NOMO-1 (cell line): ENCODE measurements at regions not wholly inside any gene's neighbourhood (a gene's known extent, or its start where the extent isn't known, plus 50 kb on each side); places are given as distances from the start of the nearest gene placed in this dataset.

Source experiments
- DNase-seq, 2 experiments: peaks; one replicate each; lab custom pipeline; 2025; ENCODE audit not compliant: unreplicated experiment in 2 of 2; lab: John Stamatoyannopoulos, UW

DNA sequence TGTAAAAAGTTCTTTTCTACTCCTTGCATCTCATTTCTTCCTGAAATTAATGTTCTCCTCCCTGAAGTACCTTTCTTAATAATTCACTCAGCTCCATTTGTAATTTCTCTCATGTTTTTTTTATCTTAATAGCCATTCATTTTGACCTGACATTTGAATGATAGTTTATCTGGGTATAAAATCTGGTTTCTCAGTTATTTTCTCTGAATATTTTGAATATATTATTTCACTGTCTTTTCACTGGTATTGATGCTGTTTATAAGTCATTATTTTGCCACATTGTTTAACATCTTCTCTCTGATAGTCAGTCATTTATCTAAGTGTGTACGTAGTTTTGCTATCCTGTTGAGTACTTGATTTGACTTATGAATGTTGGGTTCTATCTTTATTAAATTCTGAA is 68.8 kb upstream of the ARHGAP18 start:
- no peak for DNase-seq

DNA sequence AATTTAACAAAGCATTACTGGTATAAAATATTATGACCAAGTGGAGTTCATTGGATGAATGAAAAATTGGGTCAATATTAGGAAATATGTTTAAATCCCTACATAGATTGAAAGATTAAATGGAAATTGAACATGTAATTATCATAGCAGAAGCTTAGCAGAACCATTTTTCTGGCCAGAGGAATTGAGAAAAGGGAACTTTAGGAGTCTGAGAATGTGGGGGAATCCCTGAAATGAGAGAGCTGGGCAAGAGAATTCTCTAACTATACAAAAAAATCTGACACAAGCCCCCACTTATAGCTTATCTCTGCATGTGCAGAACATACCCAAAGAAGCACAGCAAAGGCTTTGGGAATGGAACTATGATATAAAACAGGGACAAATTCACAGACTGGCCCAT is 67.4 kb upstream of the ARHGAP18 start:
- DNase-seq, result no peak

GRCh38 chr6:129776542-129777330 is 66.8 kb upstream of the ARHGAP18 start:
- DNase-seq, result no peak

GRCh38 chr6:129774697-129775447 is 64.9 kb upstream of the ARHGAP18 start:
- DNase-seq, result peak; percentile 45 to 51

DNA sequence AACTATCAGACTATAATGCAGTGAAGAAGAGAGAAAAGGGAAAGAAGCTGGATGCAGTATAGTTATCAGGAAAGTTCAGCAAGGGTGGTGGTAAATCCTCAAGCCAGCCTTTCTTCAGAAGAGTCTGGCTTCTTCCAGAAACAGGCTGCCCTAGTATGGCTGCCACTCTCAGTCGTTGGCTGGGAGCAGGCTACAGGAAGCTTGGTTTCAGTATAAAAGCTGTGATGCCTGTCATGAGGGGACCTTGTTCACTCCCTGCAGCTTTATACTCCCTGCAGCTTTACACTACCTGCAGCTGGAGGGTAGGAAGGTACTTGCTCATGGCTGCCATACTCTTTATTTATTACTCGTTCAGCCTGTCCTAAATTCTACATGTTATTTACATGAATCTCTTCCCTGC is 63.3 kb upstream of the ARHGAP18 start:
- DNase-seq, result no peak

DNA sequence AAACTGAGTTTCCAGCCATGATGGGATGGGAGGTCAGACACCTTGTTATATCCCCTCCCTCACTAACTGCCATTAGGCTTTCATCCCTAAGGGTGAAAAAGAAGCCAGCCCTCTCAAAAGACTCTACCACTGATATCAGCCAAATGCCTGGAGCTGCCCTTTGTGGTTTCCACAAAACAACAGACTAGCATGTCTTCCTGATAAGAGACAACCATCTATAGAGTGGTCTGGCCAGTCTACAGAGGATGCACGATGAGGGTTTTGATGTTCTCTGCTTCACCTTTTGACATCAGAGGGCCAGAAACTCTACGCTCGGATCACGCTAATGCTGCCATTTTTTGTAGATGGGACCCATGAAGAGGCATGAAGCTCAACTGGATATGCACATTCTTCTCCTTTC is 61.7 kb upstream of the ARHGAP18 start:
- no peak for DNase-seq

- no peak for DNase-seq
These were observed 58.0 kb upstream of the ARHGAP18 start for GRCh38 chr6:129767776-129768485.

DNA sequence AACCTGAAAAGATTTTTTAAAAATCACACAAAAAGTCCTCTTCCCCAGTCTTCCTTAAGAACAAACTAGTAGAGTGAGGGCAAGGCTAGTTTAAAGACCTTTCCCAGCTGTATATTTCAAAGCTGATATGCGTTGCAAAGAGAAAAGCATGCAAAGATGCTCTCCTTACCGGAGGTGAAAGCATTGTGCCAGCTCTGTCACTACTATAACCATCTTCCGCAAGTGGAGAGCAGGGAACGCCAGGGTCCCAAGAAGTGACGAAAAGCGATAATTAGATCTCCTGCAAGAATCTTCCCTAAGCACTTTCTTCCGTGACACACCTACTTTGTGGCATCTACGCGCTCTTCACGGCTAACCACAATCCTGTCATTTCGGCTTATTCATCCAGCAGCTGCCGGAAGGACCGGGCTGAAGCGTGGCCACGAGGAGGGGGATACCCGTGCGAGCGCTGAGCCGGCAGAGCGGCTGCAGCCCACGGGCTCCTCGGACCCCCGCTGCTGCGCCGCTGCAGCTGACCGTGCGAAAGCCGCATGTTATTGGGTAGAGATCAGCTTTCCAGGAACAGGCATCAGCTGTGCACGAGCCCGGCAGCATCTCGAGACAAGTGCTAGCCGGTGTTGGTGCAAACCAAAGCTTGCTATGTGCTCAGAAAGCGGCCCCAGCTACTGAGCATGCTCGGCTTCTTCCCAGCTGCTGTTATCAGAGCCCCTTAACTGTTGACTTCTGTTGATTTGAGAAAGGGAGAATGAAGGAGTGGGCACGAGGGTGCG is 57.2 kb upstream of the ARHGAP18 start:
- peak; percentile 24 to 38 for DNase-seq

- DNase-seq, result no peak
These were observed 54.9 kb upstream of the ARHGAP18 start for GRCh38 chr6:129764761-129765407.

DNA sequence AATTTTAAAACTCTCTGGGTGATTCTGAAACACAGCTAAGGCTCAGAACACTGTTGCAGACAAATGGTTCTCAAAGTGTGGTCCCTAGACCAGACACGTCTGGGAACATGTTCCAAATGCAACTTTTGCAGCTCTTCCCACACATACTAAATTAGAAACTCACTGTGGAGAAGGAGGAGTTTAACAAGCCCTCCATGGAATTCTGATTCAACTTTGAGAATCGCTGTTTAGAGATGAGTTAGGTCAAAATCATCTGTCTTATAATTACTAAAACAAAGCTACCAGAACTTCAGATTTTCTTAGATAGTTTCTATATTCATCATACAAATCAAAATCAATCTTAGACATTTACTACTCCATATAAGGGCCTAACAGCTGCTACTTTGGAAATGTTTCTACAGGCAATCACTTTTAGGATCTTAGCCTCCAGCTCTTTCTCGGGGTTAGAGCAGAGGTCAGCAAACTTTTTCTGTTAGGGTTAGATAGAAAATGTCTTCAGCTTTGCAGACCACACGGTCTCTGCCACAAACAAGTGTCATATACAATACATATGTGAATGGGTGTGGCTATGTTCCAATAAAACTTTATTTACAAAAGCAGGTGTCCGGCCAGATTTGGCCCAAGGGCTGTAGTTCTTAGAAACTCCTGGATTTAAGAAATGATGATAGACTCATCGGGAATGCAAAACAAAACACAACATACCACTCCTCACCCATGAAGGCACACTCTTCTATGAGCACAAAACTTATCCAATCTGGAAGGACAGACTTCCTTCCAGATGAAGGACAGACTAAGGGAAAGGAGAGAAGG is 50.0 kb upstream of the ARHGAP18 start:
- DNase-seq, result no peak
